ENCODE measurements at regions not wholly inside any gene's neighbourhood (a gene's known extent, or its start where the extent isn't known, plus 50 kb on each side); places are given as distances from the start of the nearest gene placed in this dataset. TPM values are rescaled to one million over a fixed set of nuclear protein-coding genes. Genes with fewer than 3 reads are reported as not detected.

DNA sequence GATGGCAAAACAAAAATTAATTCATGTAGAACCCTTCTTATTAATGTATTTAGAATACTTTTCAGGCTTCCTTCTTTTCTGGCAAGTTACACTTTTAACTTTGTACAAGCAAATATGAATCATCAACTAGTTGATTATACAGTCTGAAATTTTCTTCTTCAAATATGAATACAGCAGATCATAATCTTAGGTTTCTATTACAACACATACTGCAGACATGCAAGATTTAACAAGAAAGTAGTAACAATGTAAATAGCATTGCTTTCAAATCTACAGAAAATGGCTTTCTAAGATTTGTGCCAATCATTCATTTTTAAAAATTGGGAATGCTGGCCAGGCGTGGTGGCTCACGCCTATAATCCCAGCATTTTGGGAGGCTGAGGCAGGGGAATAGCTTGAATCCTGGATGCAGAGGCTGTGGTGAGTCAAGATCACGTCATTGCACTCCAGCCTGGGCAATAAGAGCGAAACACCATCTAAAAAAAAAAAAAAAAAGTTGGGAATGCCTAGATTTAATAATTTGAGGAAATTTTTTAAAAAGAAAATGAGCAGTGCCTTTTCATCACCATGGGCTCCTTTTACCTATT lies 68.4 kb upstream of the DPYD start:
- Histone ChIP-seq H3K4me3 (no peak overlapping the region), H3K4me1 (no peaks in the 10 kb centered on the region), H3K27me3 (ENCODE audit: low read depth) (no peaks in the 10 kb centered on the region), H3K9me3 (replicated peaks) (no peaks in the 10 kb centered on the region), H3K36me3 (no peaks in the 10 kb centered on the region), H3K27ac (replicated peaks) (no peak overlapping the region)
- DNase-seq, result no peak
- no peak for TF ChIP-seq CTCF (IDR thresholded peaks at IDR 0.05; ENCODE audit: borderline replicate concordance)
- intact Hi-C loops (cut with micrococcal nuclease), result no loop called here

GRCh38 chr1:97986041-97987005 lies 65.5 kb upstream of the DPYD start:
- Histone ChIP-seq H3K27me3 (ENCODE audit: low read depth) (no peaks in the 10 kb centered on the region), H3K27ac (replicated peaks) (no peak overlapping the region), H3K4me3 (no peak overlapping the region), H3K36me3 (no peaks in the 10 kb centered on the region), H3K4me1 (no peaks in the 10 kb centered on the region), H3K9me3 (replicated peaks) (no peaks in the 10 kb centered on the region)
- no peak for DNase-seq
- TF ChIP-seq CTCF (IDR thresholded peaks at IDR 0.05; ENCODE audit: borderline replicate concordance), result no peak
- intact Hi-C loops (cut with micrococcal nuclease), result no loop called here

GRCh38 chr1:97983126-97983525 lies 62.3 kb upstream of the DPYD start:
- intact Hi-C loops (cut with micrococcal nuclease), result no loop called here
- no peak overlapping the region for H3K27ac ChIP-seq (replicated peaks)
- no peak for DNase-seq
- no peak for TF ChIP-seq CTCF (IDR thresholded peaks at IDR 0.05; ENCODE audit: borderline replicate concordance)
- no peaks in the 10 kb centered on the region for H3K4me1 ChIP-seq
- H3K9me3 ChIP-seq (replicated peaks), result no peaks in the 10 kb centered on the region
- H3K27me3 ChIP-seq (ENCODE audit: low read depth), result no peaks in the 10 kb centered on the region
- H3K36me3 ChIP-seq, result no peaks in the 10 kb centered on the region
- H3K4me3 ChIP-seq, result no peak overlapping the region

DNA sequence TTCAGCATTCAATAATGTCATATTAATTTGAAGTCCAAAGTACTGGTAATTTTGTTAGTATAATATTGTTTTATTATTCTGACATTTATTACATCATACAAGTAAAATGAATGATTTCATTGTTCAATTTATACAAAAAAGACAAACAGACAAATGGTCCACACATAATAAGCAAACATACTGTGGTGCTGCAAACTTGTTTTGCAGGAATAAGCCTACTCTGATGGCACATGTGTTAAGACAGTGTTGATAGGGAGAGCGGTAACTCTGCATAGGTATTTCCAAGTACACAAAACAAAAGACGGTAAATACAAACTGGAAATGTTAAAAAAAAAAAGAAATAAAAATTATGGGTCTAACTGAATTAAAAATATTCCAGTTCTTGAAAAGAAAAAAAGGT lies 59.7 kb upstream of the DPYD start:
- TF ChIP-seq CTCF (IDR thresholded peaks at IDR 0.05; ENCODE audit: borderline replicate concordance), result no peak
- no peak for DNase-seq
- Histone ChIP-seq H3K4me3 (no peak overlapping the region), H3K27ac (replicated peaks) (no peak overlapping the region), H3K36me3 (no peaks in the 10 kb centered on the region), H3K4me1 (no peaks in the 10 kb centered on the region), H3K27me3 (ENCODE audit: low read depth) (no peaks in the 10 kb centered on the region), H3K9me3 (replicated peaks) (no peaks in the 10 kb centered on the region)
- intact Hi-C loops (cut with micrococcal nuclease), result no loop called here

GRCh38 chr1:97976801-97977200 lies 56.0 kb upstream of the DPYD start:
- Histone ChIP-seq H3K9me3 (replicated peaks) (no peaks in the 10 kb centered on the region), H3K4me1 (no peaks in the 10 kb centered on the region), H3K27ac (replicated peaks) (no peak overlapping the region), H3K27me3 (ENCODE audit: low read depth) (no peaks in the 10 kb centered on the region), H3K36me3 (no peaks in the 10 kb centered on the region), H3K4me3 (no peak overlapping the region)
- no peak for TF ChIP-seq CTCF (IDR thresholded peaks at IDR 0.05; ENCODE audit: borderline replicate concordance)
- DNase-seq, result no peak
- intact Hi-C loops (cut with micrococcal nuclease), result no loop called here

Small RNAs in the stretch of these regions (microRNA-seq; reads per million reads assigned to microRNA genes)
- gene MIR2682, result not detected

All from left ventricle myocardium inferior (tissue), 1 donor.